ENCODE measurements at regions not wholly inside any gene's neighbourhood (a gene's known extent, or its start where the extent isn't known, plus 50 kb on each side); places are given as distances from the start of the nearest gene placed in this dataset.

DNA sequence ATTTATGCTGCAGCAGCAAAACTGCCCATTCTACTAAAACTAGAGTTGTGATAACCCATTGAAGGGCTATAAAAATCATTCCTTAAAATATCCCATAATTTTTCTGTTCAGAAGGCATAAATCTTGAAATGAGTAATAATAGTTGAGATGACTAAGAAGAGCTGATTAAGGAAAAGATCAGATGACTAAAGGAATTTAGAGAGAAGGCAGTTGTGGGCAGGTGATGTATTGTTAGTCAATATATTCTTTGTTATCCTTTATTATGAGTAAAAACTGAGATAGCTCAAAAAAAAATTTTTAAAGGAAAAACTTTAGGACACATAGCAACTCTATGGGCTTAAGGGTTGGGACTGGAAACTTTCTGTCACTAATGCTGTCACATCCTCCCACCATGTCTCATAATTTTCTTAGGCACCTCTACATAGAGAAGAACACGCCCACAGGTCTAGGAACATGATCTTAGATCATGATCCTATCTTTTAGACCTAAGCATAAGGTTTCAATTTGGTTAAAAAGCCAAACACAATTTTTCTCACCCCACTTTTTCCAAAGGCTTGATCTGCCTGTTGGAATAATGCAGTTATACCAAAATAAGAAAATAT is 597.5 kb upstream of the MEF2C start:
- Mint-ChIP-seq H3K36me3 (no peaks in the 10 kb centered on the region), H3K4me3 (no peak overlapping the region), H3K4me1 (ENCODE audit: low read depth in 2 of 2) (no peaks in the 10 kb centered on the region), H3K9me3 (peaks cover 3% of the 10 kb centered on the region), H3K27me3 (no peaks in the 10 kb centered on the region), H3K27ac (no peak overlapping the region)
- no peak for ATAC-seq
- no peak for DNase-seq (ENCODE audit: low spot score)

DNA sequence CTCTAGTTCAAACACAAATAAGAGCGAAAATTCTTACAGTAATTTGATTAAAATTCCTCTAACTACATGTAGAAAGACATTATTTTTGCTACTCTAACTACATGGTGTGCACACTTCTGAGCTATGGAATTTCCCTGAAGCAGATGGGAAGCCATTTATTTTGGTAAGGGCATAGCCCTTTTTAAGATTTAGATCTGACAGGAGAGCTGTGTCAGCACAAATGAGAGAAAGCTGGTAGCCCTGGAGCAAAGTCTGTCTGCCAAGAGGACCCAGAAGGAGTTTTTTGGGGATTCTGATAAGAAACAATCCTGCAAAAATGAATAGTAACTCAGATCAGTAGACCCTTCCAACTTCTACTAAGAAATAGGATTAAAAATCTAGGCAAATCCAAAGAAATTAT is 595.9 kb upstream of the MEF2C start:
- no peaks in the 10 kb centered on the region for H3K36me3 Mint-ChIP-seq
- ATAC-seq (no peak), DNase-seq (ENCODE audit: low spot score) (no peak)
- no peaks in the 10 kb centered on the region for H3K4me1 Mint-ChIP-seq (ENCODE audit: low read depth in 2 of 2)
- H3K27ac Mint-ChIP-seq = no peak overlapping the region
- H3K4me3 Mint-ChIP-seq = no peak overlapping the region
- no peaks in the 10 kb centered on the region for H3K27me3 Mint-ChIP-seq
- peaks cover 3% of the 10 kb centered on the region for H3K9me3 Mint-ChIP-seq

DNA sequence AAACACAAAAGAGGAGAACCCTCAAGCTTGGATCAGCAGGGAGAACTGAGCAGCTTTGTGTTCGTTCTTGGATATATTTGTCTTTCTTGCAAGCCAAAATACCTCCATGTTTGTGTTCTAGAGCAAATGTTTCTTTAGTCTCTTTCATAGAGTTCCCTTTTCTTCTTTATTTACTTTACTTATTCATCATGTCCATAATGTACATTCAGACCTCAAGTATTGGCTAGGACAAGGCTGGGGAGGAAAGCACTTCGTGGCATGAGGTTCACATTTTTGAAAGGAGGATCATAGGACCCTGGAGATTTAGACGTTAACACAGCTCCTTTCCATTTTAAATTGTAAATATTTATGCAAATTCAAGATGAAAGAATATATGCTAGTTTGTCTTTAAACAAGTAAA is 590.2 kb upstream of the MEF2C start:
- ATAC-seq (no peak), DNase-seq (ENCODE audit: low spot score) (no peak)
- Mint-ChIP-seq H3K9me3 (no peaks in the 10 kb centered on the region), H3K27me3 (no peaks in the 10 kb centered on the region), H3K36me3 (no peaks in the 10 kb centered on the region), H3K4me3 (no peak overlapping the region), H3K4me1 (ENCODE audit: low read depth in 2 of 2) (no peaks in the 10 kb centered on the region), H3K27ac (no peak overlapping the region)

DNA sequence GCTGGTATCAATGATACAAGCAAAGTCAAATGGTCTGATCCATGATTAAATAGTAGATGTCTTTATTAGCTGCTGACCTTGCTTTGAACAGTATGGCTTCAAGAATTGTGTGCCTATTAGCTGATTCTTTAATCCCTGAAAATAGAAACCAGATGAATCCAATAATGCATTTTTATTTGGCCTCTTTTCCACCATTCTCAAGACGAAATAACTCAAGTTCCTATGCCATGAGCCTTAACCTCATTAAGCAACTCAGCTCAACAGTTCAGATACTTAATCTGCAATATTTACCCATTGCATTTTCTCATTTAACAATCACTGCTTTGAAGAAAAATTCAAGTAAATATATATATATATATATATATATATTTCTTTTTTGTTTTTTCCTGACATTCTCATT is 588.6 kb upstream of the MEF2C start:
- H3K27me3 Mint-ChIP-seq = no peaks in the 10 kb centered on the region
- H3K9me3 Mint-ChIP-seq = no peaks in the 10 kb centered on the region
- H3K36me3 Mint-ChIP-seq = no peaks in the 10 kb centered on the region
- H3K27ac Mint-ChIP-seq = no peak overlapping the region
- DNase-seq (ENCODE audit: low spot score) (no peak), ATAC-seq (no peak)
- H3K4me3 Mint-ChIP-seq = no peak overlapping the region
- no peaks in the 10 kb centered on the region for H3K4me1 Mint-ChIP-seq (ENCODE audit: low read depth in 2 of 2)

DNA sequence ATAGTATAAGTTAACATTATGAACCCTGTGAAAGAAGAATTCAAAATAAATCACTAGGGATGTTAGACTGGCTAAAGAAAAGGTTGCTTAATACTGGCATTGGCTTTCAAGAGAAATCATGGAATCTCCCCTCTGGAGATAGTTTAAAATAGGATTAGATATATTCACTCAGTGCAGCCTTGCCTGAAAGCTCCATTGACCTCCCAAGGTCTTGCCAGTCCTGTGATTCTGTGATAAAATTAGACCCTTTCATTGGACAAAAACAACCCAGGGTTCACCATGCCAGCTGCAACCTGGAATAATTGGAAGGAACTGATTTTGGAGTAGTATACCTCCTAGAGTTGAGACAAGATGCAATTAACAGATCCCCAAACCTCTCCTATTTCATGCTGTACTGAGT is 588.1 kb upstream of the MEF2C start:
- H3K27ac Mint-ChIP-seq = no peak overlapping the region
- no peak for ATAC-seq
- H3K27me3 Mint-ChIP-seq = no peaks in the 10 kb centered on the region
- H3K4me1 Mint-ChIP-seq (ENCODE audit: low read depth in 2 of 2) = no peaks in the 10 kb centered on the region
- H3K36me3 Mint-ChIP-seq = no peaks in the 10 kb centered on the region
- no peak for DNase-seq (ENCODE audit: low spot score)
- H3K4me3 Mint-ChIP-seq = no peak overlapping the region
- no peaks in the 10 kb centered on the region for H3K9me3 Mint-ChIP-seq

DNA sequence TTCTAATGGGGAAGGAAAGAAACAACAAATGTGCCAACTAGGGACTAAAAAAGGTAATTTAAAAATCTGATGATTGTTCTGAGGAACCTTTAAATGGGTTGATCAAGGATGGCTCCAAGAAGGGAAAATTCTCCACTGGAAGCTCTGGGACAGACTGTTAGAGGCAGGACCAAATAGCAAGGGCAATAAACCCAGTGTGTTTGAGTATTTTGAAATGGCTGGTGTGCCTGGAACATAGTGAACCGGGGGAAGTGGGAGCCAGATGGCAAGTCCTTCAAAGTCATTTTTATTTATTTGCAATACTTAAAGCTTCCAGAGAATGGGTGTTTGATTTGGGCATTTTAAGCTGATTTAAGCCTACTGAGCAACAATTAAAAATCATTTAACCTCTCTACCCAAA is 587.7 kb upstream of the MEF2C start:
- no peak for ATAC-seq
- no peak overlapping the region for H3K4me3 Mint-ChIP-seq
- H3K27me3 Mint-ChIP-seq = no peaks in the 10 kb centered on the region
- no peak overlapping the region for H3K27ac Mint-ChIP-seq
- DNase-seq (ENCODE audit: low spot score) = no peak
- no peaks in the 10 kb centered on the region for H3K9me3 Mint-ChIP-seq
- H3K4me1 Mint-ChIP-seq (ENCODE audit: low read depth in 2 of 2) = no peaks in the 10 kb centered on the region
- no peaks in the 10 kb centered on the region for H3K36me3 Mint-ChIP-seq

DNA sequence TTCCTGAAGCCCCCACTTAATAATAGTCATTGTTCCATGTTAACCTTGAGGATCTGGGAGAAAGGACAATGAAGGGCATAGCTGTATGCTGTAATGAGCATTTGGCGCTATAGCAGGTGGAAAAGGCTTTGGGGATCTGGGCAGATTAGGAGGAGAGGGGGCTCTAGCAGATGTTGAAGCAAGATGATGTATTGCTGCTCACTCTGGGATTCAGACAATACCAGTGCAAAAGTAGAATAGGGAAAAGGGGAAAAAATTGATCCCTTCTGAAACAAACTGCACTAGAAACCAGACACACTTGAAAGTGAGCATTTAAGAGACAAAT is 575.3 kb upstream of the MEF2C start:
- ATAC-seq (no peak), DNase-seq (ENCODE audit: low spot score) (no peak)
- H3K4me1 Mint-ChIP-seq (ENCODE audit: low read depth in 2 of 2) = no peaks in the 10 kb centered on the region
- H3K27ac Mint-ChIP-seq = no peak overlapping the region
- H3K9me3 Mint-ChIP-seq = peaks cover 6% of the 10 kb centered on the region
- peaks cover 6% of the 10 kb centered on the region for H3K36me3 Mint-ChIP-seq
- H3K4me3 Mint-ChIP-seq = no peak overlapping the region
- H3K27me3 Mint-ChIP-seq = peaks cover 0 to 2% of the 10 kb centered on the region in 2 donors

DNA sequence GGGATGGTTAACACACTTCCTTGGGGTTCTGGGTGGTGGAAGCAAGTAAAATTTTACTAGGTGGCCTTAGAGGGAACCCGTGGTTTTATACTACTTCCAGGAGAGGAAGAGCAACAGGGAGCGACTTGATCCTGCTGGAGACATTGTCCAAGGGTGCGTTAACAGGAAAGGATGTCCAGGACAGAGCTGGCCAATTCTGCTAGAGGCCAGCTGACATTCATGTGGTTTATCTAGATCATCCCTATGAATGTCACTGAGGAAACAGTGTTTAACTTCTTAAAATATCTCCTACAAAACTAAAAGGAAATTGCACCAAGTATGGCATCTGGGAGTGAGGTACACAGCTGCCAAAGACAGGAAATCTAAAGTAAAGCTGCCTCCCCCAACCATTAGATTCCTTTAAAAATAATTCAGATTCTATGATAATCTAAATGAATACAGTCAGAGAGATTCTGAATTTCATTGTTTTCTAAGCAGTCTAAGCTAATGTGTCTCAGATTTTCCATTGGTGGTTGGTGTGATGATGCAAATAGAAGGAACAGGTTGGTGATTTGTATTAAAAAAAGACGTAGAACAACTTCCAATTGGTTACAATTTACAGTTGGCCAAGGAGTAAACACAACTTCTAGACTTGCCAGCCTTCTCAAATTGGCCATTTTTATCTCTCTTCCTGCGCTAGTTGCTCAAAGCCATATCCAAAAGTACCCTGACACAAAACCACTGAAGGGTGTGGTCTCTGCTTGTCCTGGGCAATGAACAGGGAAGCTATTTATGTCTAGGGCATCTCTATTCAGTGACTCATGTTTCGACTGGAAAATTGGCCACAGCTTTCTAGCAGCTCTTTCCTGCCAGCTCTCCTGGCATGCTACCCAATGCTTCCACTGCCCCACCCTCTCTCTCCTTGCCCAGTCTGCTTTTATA is 574.7 kb upstream of the MEF2C start:
- Mint-ChIP-seq H3K36me3 (peaks cover 6% of the 10 kb centered on the region), H3K27me3 (peaks cover 0 to 2% of the 10 kb centered on the region in 2 donors), H3K4me3 (no peak overlapping the region), H3K27ac (no peak overlapping the region), H3K9me3 (peaks cover 6% of the 10 kb centered on the region), H3K4me1 (ENCODE audit: low read depth in 2 of 2) (no peaks in the 10 kb centered on the region)
- DNase-seq (ENCODE audit: low spot score) (no peak), ATAC-seq (no peak)

DNA sequence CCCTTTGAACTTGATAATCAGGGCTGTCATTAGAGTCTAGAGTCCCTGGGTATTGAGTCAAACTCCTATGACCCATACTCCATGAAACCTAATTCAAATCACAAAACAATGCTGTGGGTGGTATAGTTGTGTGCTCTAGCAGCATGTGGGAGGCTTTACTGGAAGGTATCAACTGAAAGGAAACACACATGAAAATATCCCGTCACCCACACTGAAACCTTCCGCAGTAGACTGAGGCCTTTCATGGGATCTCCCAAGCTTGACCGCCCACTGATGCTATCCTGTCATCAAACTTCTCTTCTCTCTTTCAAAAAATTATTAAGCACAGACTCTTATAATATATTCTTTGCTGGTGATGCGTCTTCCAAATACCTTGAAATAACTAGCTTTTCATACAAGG is 569.1 kb upstream of the MEF2C start:
- ATAC-seq (no peak), DNase-seq (ENCODE audit: low spot score) (no peak)
- no peak overlapping the region for H3K4me3 Mint-ChIP-seq
- peaks cover 6% of the 10 kb centered on the region for H3K36me3 Mint-ChIP-seq
- H3K9me3 Mint-ChIP-seq = peaks cover 3% of the 10 kb centered on the region
- H3K27ac Mint-ChIP-seq = no peak overlapping the region
- peaks cover 0 to 4% of the 10 kb centered on the region in 2 donors for H3K27me3 Mint-ChIP-seq
- no peaks in the 10 kb centered on the region for H3K4me1 Mint-ChIP-seq (ENCODE audit: low read depth in 2 of 2)

DNA sequence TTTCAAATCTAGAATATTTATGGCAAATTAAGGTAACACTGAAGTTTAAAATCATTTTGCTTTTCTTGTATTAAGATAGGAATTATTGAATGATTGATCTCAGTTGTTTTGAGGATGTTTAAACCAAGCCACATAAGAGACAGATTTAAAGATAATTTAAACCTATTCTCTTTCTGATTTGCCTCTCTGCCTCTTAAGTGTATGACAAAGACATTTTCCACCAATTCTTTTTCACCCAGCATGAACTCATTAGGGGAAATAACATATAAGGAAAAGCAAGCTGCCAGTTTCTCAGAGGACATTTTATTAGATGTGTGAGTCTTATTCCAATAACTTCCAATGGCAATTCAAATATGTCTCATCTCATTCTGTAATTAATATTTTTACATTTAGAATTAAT is 568.3 kb upstream of the MEF2C start:
- H3K36me3 Mint-ChIP-seq = peaks cover 6% of the 10 kb centered on the region
- H3K4me1 Mint-ChIP-seq (ENCODE audit: low read depth in 2 of 2) = no peaks in the 10 kb centered on the region
- peaks cover 3% of the 10 kb centered on the region for H3K9me3 Mint-ChIP-seq
- peaks cover 0 to 4% of the 10 kb centered on the region in 2 donors for H3K27me3 Mint-ChIP-seq
- H3K27ac Mint-ChIP-seq = no peak overlapping the region
- H3K4me3 Mint-ChIP-seq = no peak overlapping the region
- ATAC-seq (no peak), DNase-seq (ENCODE audit: low spot score) (no peak)

DNA sequence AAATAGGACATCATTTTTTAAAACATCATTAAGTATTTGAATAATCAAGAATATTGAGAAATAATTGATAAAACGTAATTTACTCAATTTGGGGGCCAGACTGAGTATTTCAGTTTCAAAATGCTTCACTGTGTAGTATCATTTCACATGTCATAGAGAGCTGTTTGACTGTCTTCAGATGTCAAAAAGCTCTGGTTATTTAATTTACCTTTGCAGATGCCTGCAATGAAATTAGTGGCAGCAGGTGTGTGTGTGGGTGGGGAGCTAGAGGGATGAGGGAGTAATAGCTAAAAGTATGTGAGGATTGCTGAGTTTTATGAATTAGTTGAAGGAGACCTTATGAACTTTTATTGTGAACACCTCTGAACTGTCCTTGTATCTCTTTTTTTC is 567.2 kb upstream of the MEF2C start:
- Mint-ChIP-seq H3K4me3 (no peak overlapping the region), H3K36me3 (peaks cover 5% of the 10 kb centered on the region), H3K27me3 (peaks cover 0 to 4% of the 10 kb centered on the region in 2 donors), H3K4me1 (ENCODE audit: low read depth in 2 of 2) (peaks cover 0 to 3% of the 10 kb centered on the region in 2 donors), H3K27ac (no peak overlapping the region), H3K9me3 (peaks cover 3% of the 10 kb centered on the region)
- no peak for DNase-seq (ENCODE audit: low spot score)
- no peak for ATAC-seq

DNA sequence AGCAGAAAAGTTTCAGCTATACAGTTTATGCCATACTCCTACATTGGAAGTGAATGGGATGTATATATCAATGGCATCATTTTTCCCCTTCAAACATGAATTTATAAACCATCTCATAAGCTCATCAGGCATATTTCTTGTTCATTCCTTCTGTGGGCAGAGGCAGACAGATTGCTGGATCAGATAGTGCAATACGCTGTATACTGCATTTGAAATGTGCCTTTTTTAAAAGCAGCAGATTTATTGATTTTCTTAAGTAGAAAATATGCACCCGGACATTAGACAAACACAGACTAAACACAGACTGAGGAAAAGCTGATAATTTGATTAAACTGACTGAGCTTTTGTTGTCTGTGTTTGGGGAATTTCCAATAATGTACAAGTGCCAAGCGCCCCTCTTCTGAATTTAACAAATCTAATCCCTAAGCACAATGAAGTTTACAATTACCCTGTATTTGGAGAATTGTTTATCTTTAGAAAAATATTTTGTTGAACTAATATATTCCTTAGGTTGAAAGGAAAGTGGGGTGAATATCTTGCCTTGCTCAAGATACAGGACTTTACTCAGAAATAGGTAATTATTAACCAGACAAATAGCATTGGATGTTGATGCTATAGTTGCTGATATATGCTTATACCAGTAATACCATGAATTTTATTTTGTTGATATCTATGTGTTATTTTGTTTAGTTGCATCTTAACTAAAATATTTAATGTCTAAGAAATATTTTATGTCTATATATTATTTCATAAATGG is 566.6 kb upstream of the MEF2C start:
- DNase-seq (ENCODE audit: low spot score) (no peak), ATAC-seq (no peak)
- Mint-ChIP-seq H3K36me3 (no peaks in the 10 kb centered on the region), H3K27me3 (peaks cover 0 to 2% of the 10 kb centered on the region in 2 donors), H3K4me3 (no peak overlapping the region), H3K27ac (no peak overlapping the region), H3K4me1 (ENCODE audit: low read depth in 2 of 2) (peaks cover 0 to 5% of the 10 kb centered on the region in 2 donors), H3K9me3 (no peaks in the 10 kb centered on the region)

DNA sequence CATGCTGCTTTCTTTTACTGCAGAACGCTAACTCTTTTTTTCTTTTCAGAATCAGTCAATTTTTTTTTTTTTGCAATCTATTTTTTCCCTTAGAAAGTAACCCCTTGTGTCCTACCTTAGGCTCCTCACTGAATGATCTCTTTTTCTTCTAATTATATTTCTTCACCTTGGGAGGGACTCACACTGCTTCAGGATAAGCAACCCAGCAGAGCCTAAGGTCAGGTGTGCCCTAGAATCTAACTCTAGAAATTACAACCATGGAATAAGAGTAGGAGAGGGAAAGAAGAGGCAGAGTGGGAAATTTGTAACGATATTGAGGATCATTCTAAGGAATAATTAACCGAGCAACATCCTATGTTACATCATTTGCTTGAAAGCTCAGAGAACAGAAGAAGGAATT is 564.0 kb upstream of the MEF2C start:
- Mint-ChIP-seq H3K4me1 (ENCODE audit: low read depth in 2 of 2) (peaks cover 0 to 12% of the 10 kb centered on the region in 2 donors), H3K36me3 (no peaks in the 10 kb centered on the region), H3K27ac (no peak overlapping the region), H3K4me3 (no peak overlapping the region), H3K9me3 (no peaks in the 10 kb centered on the region), H3K27me3 (peaks cover 0 to 2% of the 10 kb centered on the region in 2 donors)
- ATAC-seq = no peak
- no peak for DNase-seq (ENCODE audit: low spot score)

DNA sequence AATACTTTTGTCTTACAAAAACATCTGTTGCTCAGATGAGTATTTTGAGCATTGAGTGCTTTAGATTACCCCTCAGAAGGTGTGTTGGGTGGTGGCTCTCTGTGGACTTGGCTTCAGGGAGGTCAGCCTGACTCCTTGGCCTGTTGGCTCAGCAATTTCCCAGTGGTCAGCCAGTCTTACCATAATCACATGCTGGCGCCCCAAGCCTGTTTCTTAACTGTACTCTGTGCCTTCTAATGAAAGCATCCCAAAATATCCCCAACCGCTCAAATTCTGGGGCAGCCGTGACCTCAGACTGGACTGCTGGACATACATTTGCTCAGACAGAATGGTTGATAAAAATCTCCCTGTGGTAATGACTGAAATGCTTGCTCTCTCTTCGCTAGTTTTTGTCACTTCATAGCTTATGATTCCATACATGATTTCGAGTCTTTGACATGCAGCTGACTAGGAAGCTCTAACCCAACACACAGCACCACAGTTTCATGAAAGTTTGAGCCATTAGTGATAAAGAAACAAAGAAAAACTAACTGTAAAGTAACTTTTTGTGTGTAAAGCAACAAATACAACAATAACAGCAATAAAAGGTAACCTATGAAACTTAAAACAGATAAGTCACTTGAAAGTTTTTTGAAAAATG is 562.2 kb upstream of the MEF2C start:
- H3K9me3 Mint-ChIP-seq = no peaks in the 10 kb centered on the region
- DNase-seq (ENCODE audit: low spot score) (no peak), ATAC-seq (no peak)

More for the DNA sequence above, 562.2 kb upstream of the MEF2C start:
- Mint-ChIP-seq H3K4me3 (no peak overlapping the region), H3K27ac (no peak overlapping the region), H3K36me3 (no peaks in the 10 kb centered on the region), H3K27me3 (peaks cover 0 to 2% of the 10 kb centered on the region in 2 donors), H3K4me1 (ENCODE audit: low read depth in 2 of 2) (peaks cover 0 to 12% of the 10 kb centered on the region in 2 donors)
